NCI-H526 treated with DMSO at 0.1 percent for 48 hours (cell line): ENCODE measurements at regions not wholly inside any gene's neighbourhood (a gene's known extent, or its start where the extent isn't known, plus 50 kb on each side); places are given as distances from the start of the nearest gene placed in this dataset.

Experiments
- DNase-seq: peaks from one replicate; lab custom pipeline; 2025; lab: John Stamatoyannopoulos, UW

GRCh38 chr5:121199216-121199999, 652.3 kb upstream of the FTMT start:
- DNase-seq = no peak

GRCh38 chr5:121218086-121218485, 633.6 kb upstream of the FTMT start:
- no peak for DNase-seq

- no peak for DNase-seq
Measured at GRCh38 chr5:121221483-121221882, 630.2 kb upstream of the FTMT start.

GRCh38 chr5:121226765-121227164, 624.9 kb upstream of the FTMT start:
- DNase-seq = no peak

- no peak for DNase-seq
Measured at GRCh38 chr5:121239951-121240350, 611.7 kb upstream of the FTMT start.

GRCh38 chr5:121246971-121247370, 604.7 kb upstream of the FTMT start:
- DNase-seq = no peak

GRCh38 chr5:121251954-121252353, 599.7 kb upstream of the FTMT start:
- no peak for DNase-seq

GRCh38 chr5:121257621-121258020, 594.1 kb upstream of the FTMT start:
- DNase-seq = no peak

- no peak for DNase-seq
Measured at GRCh38 chr5:121263456-121263855, 588.2 kb upstream of the FTMT start.

GRCh38 chr5:121264605-121265004, 587.1 kb upstream of the FTMT start:
- no peak for DNase-seq

GRCh38 chr5:121271546-121271945, 580.1 kb upstream of the FTMT start:
- DNase-seq = no peak

GRCh38 chr5:121273833-121274433, 577.7 kb upstream of the FTMT start:
- no peak for DNase-seq

GRCh38 chr5:121279801-121280200, 571.9 kb upstream of the FTMT start:
- no peak for DNase-seq

GRCh38 chr5:121285801-121286521, 565.7 kb upstream of the FTMT start:
- DNase-seq = no peak

GRCh38 chr5:121288781-121289180, 562.9 kb upstream of the FTMT start:
- no peak for DNase-seq

GRCh38 chr5:121292664-121293063, 559.0 kb upstream of the FTMT start:
- no peak for DNase-seq

- DNase-seq = no peak
Measured at GRCh38 chr5:121296356-121296755, 555.3 kb upstream of the FTMT start.

- DNase-seq = no peak
Measured at GRCh38 chr5:121299153-121299552, 552.5 kb upstream of the FTMT start.

- no peak for DNase-seq
Measured at GRCh38 chr5:121304838-121305237, 546.8 kb upstream of the FTMT start.

GRCh38 chr5:121313886-121314285, 537.8 kb upstream of the FTMT start:
- DNase-seq = no peak

GRCh38 chr5:121315786-121316185, 535.9 kb upstream of the FTMT start:
- DNase-seq = no peak

GRCh38 chr5:121319292-121319691, 532.4 kb upstream of the FTMT start:
- DNase-seq = no peak

- no peak for DNase-seq
Measured at GRCh38 chr5:121325930-121326329, 525.8 kb upstream of the FTMT start.
